Endothelial cell of umbilical vein (primary cell): ENCODE measurements at regions not wholly inside any gene's neighbourhood (a gene's known extent, or its start where the extent isn't known, plus 50 kb on each side); places are given as distances from the start of the nearest gene placed in this dataset.
"Not testable (repeated sequence)": the region's sequence is repeated elsewhere in the genome, so short reads cannot be mapped to it uniquely, and the experiment has no call there.

Source experiments
- BruUV-seq: library from RNA; stranded (reverse); fragments of 400-500 nt; replicated peaks from 2 replicates; lab custom pipeline; 2021; lab: Mats Ljungman, UMichigan
- CTCF ChIA-PET: fragments of 300-600, 350-600 bp; sonication (Branson Sonifier 250); formaldehyde crosslinking; loops from one replicate; lab custom pipeline; 2021; ENCODE audit warnings: antibody characterized with exemption, inconsistent platforms; lab: Charles Lee
- POLR2A ChIA-PET: fragments of 300-600, 350-600 bp; sonication (Branson Sonifier 250); formaldehyde crosslinking; loops from one replicate; lab custom pipeline; 2021; ENCODE audit warnings: antibody characterized with exemption, inconsistent platforms; lab: Charles Lee
- DNase-seq: peaks from one replicate; pipeline ENCODE4 v3.0.0-alpha.2; 2011; ENCODE audit warnings: low read depth, low spot score
- FAIRE-seq: peaks from 2 replicates; lab custom pipeline; 2011; peaks lifted over from hg19 to GRCh38; lab: Jason Lieb, UNC
- H2AFZ ChIP-seq: 2 replicates; pipeline ENCODE4 v1.6.0; 2012; ENCODE audit warnings: low read depth, low read length, control low read depth, inconsistent platforms
- H3K27ac ChIP-seq: 2 replicates; pipeline ENCODE4 v1.5.1; 2011; ENCODE audit warnings: low read depth, mild to moderate bottlenecking, control low read depth, low read length, moderate library complexity; ENCODE audit not compliant: insufficient read depth
- H3K27me3 ChIP-seq, 2 experiments: 2 replicates each; pipeline versions ENCODE4 v1.6.0 to v1.6.1; 2011; ENCODE audit warnings: low read length in 2 of 2, mixed read lengths in 1 of 2; ENCODE audit not compliant: control insufficient read depth in 2 of 2, insufficient read depth in 2 of 2
- H3K36me3 ChIP-seq, 2 experiments: 2 replicates in 1 of 2; 3 replicates in 1 of 2; pipeline ENCODE4 v1.5.1; 2011; ENCODE audit warnings: low read length in 2 of 2, mild to moderate bottlenecking in 1 of 2, moderate library complexity in 1 of 2; ENCODE audit not compliant: control insufficient read depth in 2 of 2, insufficient read depth in 2 of 2; ENCODE audit errors: extremely low read depth in 1 of 2
- H3K4me1 ChIP-seq: 3 replicates; pipeline ENCODE4 v1.5.1; 2011; ENCODE audit warnings: mild to moderate bottlenecking, low read length; ENCODE audit not compliant: control insufficient read depth, insufficient read depth; ENCODE audit errors: extremely low read depth
- H3K4me2 ChIP-seq: 2 replicates; pipeline ENCODE4 v1.6.1; 2011; ENCODE audit warnings: low read length, control low read depth, mixed read lengths; ENCODE audit not compliant: insufficient read depth
- H3K4me3 ChIP-seq, 3 experiments: fragments of 200-600 bp in 1 of 3; sonication (generic), shearing (Covaris generic) in 1 of 3; replicated peaks in 1 of 3; 2 replicates each; pipeline ENCODE4 v1.5.1; 2011 to 2016; ENCODE audit warnings: control low read depth in 3 of 3, low read length in 3 of 3, mild to moderate bottlenecking in 2 of 3, inconsistent platforms in 1 of 3, low read depth in 1 of 3, moderate library complexity in 1 of 3; ENCODE audit not compliant: insufficient read depth in 1 of 3
- H3K79me2 ChIP-seq: 2 replicates; pipeline ENCODE4 v1.6.0; 2012; ENCODE audit warnings: low read length, inconsistent platforms; ENCODE audit not compliant: control insufficient read depth, insufficient read depth
- H3K9ac ChIP-seq: replicated peaks from 2 replicates; pipeline ENCODE3; 2011; ENCODE audit warnings: low read length, control low read depth; ENCODE audit not compliant: insufficient read depth; ENCODE audit errors: extremely low read depth
- H3K9me1 ChIP-seq: replicated peaks from 3 replicates; pipeline ENCODE4 v1.6.0; 2011; ENCODE audit warnings: mild to moderate bottlenecking, low read length; ENCODE audit not compliant: control insufficient read depth, insufficient read depth; ENCODE audit errors: extremely low read depth
- H3K9me3 ChIP-seq: replicated peaks from 2 replicates; pipeline ENCODE4 v1.5.1; 2012; ENCODE audit warnings: low read length, inconsistent platforms; ENCODE audit not compliant: control insufficient read depth, insufficient read depth
- H4K20me1 ChIP-seq: replicated peaks from 2 replicates; pipeline ENCODE3; 2011; ENCODE audit warnings: mild to moderate bottlenecking, low read length; ENCODE audit not compliant: control insufficient read depth, insufficient read depth; ENCODE audit errors: extremely low read depth
- EZH2 ChIP-seq: IDR thresholded peaks from 2 replicates; pipeline ENCODE4 v1.6.1; 2012; ENCODE audit warnings: borderline replicate concordance, low read depth, mild to moderate bottlenecking, moderate library complexity, low read length, inconsistent platforms; ENCODE audit not compliant: severe bottlenecking
- FOS ChIP-seq: IDR thresholded peaks from 2 replicates; pipeline ENCODE4 v1.6.1; 2011; ENCODE audit warnings: mild to moderate bottlenecking, low read length, moderate library complexity, borderline replicate concordance; ENCODE audit not compliant: insufficient read depth
- GATA2 ChIP-seq: IDR thresholded peaks from 2 replicates; pipeline ENCODE4 v1.7.0; 2011; ENCODE audit warnings: low read depth, mild to moderate bottlenecking, moderate library complexity, mixed read lengths, low read length; ENCODE audit not compliant: insufficient read length, insufficient read depth
- JUN ChIP-seq: IDR thresholded peaks from 2 replicates; pipeline ENCODE4 v1.6.1; 2011; ENCODE audit warnings: borderline replicate concordance, low read depth; ENCODE audit not compliant: insufficient read length, insufficient read depth
- MAX ChIP-seq: IDR thresholded peaks from 2 replicates; pipeline ENCODE4 v1.6.1; 2011; ENCODE audit not compliant: insufficient read depth, insufficient read length
- MYC ChIP-seq: IDR thresholded peaks from one replicate; pipeline ENCODE4 v1.6.1; 2011; ENCODE audit warnings: mild to moderate bottlenecking, low read depth, low read length
- POLR2A ChIP-seq: IDR thresholded peaks from 2 replicates; pipeline ENCODE4 v1.6.1; 2012; ENCODE audit warnings: low read depth, mild to moderate bottlenecking, control low read depth, low read length
- POLR2AphosphoS5 ChIP-seq: IDR thresholded peaks from 2 replicates; pipeline ENCODE4 v1.6.1; 2012; ENCODE audit warnings: low read depth, mild to moderate bottlenecking, control low read depth, low read length, moderate library complexity; ENCODE audit not compliant: insufficient read depth
- dilution Hi-C: fragments of 300-500 bp; cut with MboI; formaldehyde crosslinking; loops from one replicate; pipeline ENCODE4 v1.15.0; 2019; ENCODE audit warnings: low sequenced_read_pairs; ENCODE audit not compliant: extremely low pct_ligation_motif_present
- intact Hi-C: fragments of 100-400 bp; cut with micrococcal nuclease; formaldehyde crosslinking; loops from one replicate; pipeline ENCODE4 v1.10.0; 2022
- TF ChIP-seq, protein P1 (sequence below), 2 donors: IDR thresholded peaks; 1 replicate in 1 of 2; 2 replicates in 1 of 2; pipeline ENCODE4 v1.5.1; 2011; ENCODE audit warnings: low read length in 2 of 2, mild to moderate bottlenecking in 2 of 2, moderate library complexity in 2 of 2, control low read depth in 1 of 2, inconsistent platforms in 1 of 2, low read depth in 1 of 2; ENCODE audit not compliant: insufficient read depth in 1 of 2; ENCODE audit errors: extremely low read depth in 1 of 2

GRCh38 chr2:53508667-53509066 is 258.9 kb upstream of the CHAC2 start:
- Histone ChIP-seq H3K9me1 (no peaks in the 10 kb centered on the region), H3K36me3 (no peaks in the 10 kb centered on the region)

GRCh38 chr2:53507070-53507469 is 260.5 kb upstream of the CHAC2 start:
- CTCF ChIA-PET, H3K36me3 ChIP-seq: not testable (repeated sequence)

More at GRCh38 chr2:53508667-53509066, 258.9 kb upstream of the CHAC2 start:
- DNase-seq (no peak), FAIRE-seq (no peak)
- H3K4me2 ChIP-seq: no peak overlapping the region
- TF ChIP-seq GATA2 (no peak), EZH2 (no peak), MYC (no peak), FOS (no peak), JUN (no peak), POLR2AphosphoS5 (no peak), MAX (no peak), POLR2A (no peak)
- TF ChIP-seq, protein P1, sequence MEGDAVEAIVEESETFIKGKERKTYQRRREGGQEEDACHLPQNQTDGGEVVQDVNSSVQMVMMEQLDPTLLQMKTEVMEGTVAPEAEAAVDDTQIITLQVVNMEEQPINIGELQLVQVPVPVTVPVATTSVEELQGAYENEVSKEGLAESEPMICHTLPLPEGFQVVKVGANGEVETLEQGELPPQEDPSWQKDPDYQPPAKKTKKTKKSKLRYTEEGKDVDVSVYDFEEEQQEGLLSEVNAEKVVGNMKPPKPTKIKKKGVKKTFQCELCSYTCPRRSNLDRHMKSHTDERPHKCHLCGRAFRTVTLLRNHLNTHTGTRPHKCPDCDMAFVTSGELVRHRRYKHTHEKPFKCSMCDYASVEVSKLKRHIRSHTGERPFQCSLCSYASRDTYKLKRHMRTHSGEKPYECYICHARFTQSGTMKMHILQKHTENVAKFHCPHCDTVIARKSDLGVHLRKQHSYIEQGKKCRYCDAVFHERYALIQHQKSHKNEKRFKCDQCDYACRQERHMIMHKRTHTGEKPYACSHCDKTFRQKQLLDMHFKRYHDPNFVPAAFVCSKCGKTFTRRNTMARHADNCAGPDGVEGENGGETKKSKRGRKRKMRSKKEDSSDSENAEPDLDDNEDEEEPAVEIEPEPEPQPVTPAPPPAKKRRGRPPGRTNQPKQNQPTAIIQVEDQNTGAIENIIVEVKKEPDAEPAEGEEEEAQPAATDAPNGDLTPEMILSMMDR (IDR thresholded peaks at IDR 0.05; ENCODE audit: extremely low read depth in 1 of 2, insufficient read depth in 1 of 2, low read depth in 1 of 2, low read length in 2 of 2): no peak
- H3K27ac ChIP-seq: no peak overlapping the region
- no peaks in the 10 kb centered on the region for H3K27me3 ChIP-seq
- no peaks in the 10 kb centered on the region for H3K9me3 ChIP-seq
- no peak overlapping the region for H3K9ac ChIP-seq
- CTCF ChIA-PET: no interaction called here
- H4K20me1 ChIP-seq: no peaks in the 10 kb centered on the region
- dilution Hi-C loops (no loop called here), intact Hi-C loops (no loop called here)
- BruUV-seq: no TSS peak
- POLR2A ChIA-PET: no interaction called here
- H3K4me1 ChIP-seq: no peaks in the 10 kb centered on the region
- no peak overlapping the region for H2AFZ ChIP-seq
- H3K4me3 ChIP-seq: no peak overlapping the region
- no peaks in the 10 kb centered on the region for H3K79me2 ChIP-seq

More at GRCh38 chr2:53507070-53507469, 260.5 kb upstream of the CHAC2 start:
- H3K9me1 ChIP-seq, dilution Hi-C loops, FAIRE-seq, H2AFZ ChIP-seq, H3K4me2 ChIP-seq, intact Hi-C loops, H3K4me1 ChIP-seq, H3K9ac ChIP-seq, DNase-seq, H3K9me3 ChIP-seq, POLR2A ChIA-PET, H3K79me2 ChIP-seq, BruUV-seq, H3K27ac ChIP-seq, H3K4me3 ChIP-seq, H4K20me1 ChIP-seq, H3K27me3 ChIP-seq: not testable (repeated sequence)
